Peyer's patch (tissue), 4 donors: ENCODE measurements at regions not wholly inside any gene's neighbourhood (a gene's known extent, or its start where the extent isn't known, plus 50 kb on each side); places are given as distances from the start of the nearest gene placed in this dataset.

Source experiments
- DNase-seq, 3 donors: peaks; one replicate each; pipeline ENCODE4 v3.0.0-alpha.2; 2017 to 2019
- H3K27ac ChIP-seq, 4 donors: fragments of 200-600 bp; sonication (generic); one replicate each; pipeline ENCODE4 v1.5.1; 2016 to 2019
- H3K27me3 ChIP-seq, 2 donors: fragments of 200-600 bp; sonication (generic); one replicate each; pipeline ENCODE4 v1.5.1; 2019
- H3K36me3 ChIP-seq, 3 donors: fragments of 200-600 bp; sonication (generic); one replicate each; pipeline ENCODE4 v1.5.1; 2016 to 2019
- H3K4me1 ChIP-seq, 4 donors: fragments of 200-600 bp; sonication (generic); one replicate each; pipeline ENCODE4 v1.5.1; 2016 to 2019
- H3K4me3 ChIP-seq, 4 donors: fragments of 200-600 bp; sonication (generic); 1 replicate in 3 of 4; 2 replicates in 1 of 4; pipeline ENCODE4 v1.5.1; 2016 to 2019; ENCODE audit warnings: mild to moderate bottlenecking in 1 of 4
- H3K9me3 ChIP-seq, 4 donors: fragments of 200-600 bp; sonication (generic); one replicate each; pipeline ENCODE4 v1.5.1; 2016 to 2019; ENCODE audit warnings: mild to moderate bottlenecking in 1 of 4
- CTCF ChIP-seq, 6 experiments: fragments of 450-650 bp in 4 of 6; fragments of 200-600 bp in 2 of 6; sonication (generic) in 1 of 6; IDR thresholded peaks; one replicate each; pipeline ENCODE4 v1.5.1; 2017 to 2019; ENCODE audit warnings: antibody characterized with exemption in 6 of 6, mild to moderate bottlenecking in 3 of 6, moderate library complexity in 1 of 6
- POLR2A ChIP-seq, 2 donors: fragments of 450-650 bp; IDR thresholded peaks; one replicate each; pipeline ENCODE4 v1.5.1; 2017; ENCODE audit warnings: antibody characterized with exemption in 2 of 2, mild to moderate bottlenecking in 2 of 2, moderate library complexity in 2 of 2

GRCh38 chr4:175066923-175067627 is 148.9 kb downstream of the ADAM29 start:
- Histone ChIP-seq H3K4me3 (no peak overlapping the region), H3K4me1 (no peaks in the 10 kb centered on the region), H3K9me3 (no peaks in the 10 kb centered on the region), H3K27ac (no peak overlapping the region), H3K36me3 (no peaks in the 10 kb centered on the region), H3K27me3 (no peaks in the 10 kb centered on the region)
- no peak for TF ChIP-seq POLR2A (IDR thresholded peaks at IDR 0.05)
- TF ChIP-seq CTCF (IDR thresholded peaks at IDR 0.05): no peak
- DNase-seq: no peak

- DNase-seq: no peak
- H3K27ac ChIP-seq: no peak overlapping the region
- H3K27me3 ChIP-seq: no peaks in the 10 kb centered on the region
- TF ChIP-seq CTCF (IDR thresholded peaks at IDR 0.05): no peak
- TF ChIP-seq POLR2A (IDR thresholded peaks at IDR 0.05): no peak
- H3K9me3 ChIP-seq: no peaks in the 10 kb centered on the region
- no peaks in the 10 kb centered on the region for H3K36me3 ChIP-seq
- no peaks in the 10 kb centered on the region for H3K4me1 ChIP-seq
- H3K4me3 ChIP-seq: no peak overlapping the region
Observed at GRCh38 chr4:175068266-175068665, 150.1 kb downstream of the ADAM29 start.

GRCh38 chr4:175070444-175070843 is 152.3 kb downstream of the ADAM29 start:
- TF ChIP-seq CTCF (IDR thresholded peaks at IDR 0.05) (no peak), POLR2A (IDR thresholded peaks at IDR 0.05) (no peak)
- DNase-seq: no peak
- no peak overlapping the region for H3K4me3 ChIP-seq
- no peaks in the 10 kb centered on the region for H3K27me3 ChIP-seq
- H3K27ac ChIP-seq: no peak overlapping the region
- H3K4me1 ChIP-seq: no peaks in the 10 kb centered on the region
- H3K9me3 ChIP-seq: no peaks in the 10 kb centered on the region
- no peaks in the 10 kb centered on the region for H3K36me3 ChIP-seq

- TF ChIP-seq POLR2A (IDR thresholded peaks at IDR 0.05) (no peak), CTCF (IDR thresholded peaks at IDR 0.05) (no peak)
- H3K4me3 ChIP-seq: no peak overlapping the region
- no peaks in the 10 kb centered on the region for H3K27me3 ChIP-seq
- no peaks in the 10 kb centered on the region for H3K9me3 ChIP-seq
- H3K27ac ChIP-seq: no peak overlapping the region
- DNase-seq: no peak
- H3K36me3 ChIP-seq: no peaks in the 10 kb centered on the region
- no peaks in the 10 kb centered on the region for H3K4me1 ChIP-seq
Observed at GRCh38 chr4:175071123-175071522, 153.0 kb downstream of the ADAM29 start.

GRCh38 chr4:175087145-175087544 is 169.0 kb downstream of the ADAM29 start:
- TF ChIP-seq CTCF (IDR thresholded peaks at IDR 0.05) (no peak), POLR2A (IDR thresholded peaks at IDR 0.05) (no peak)
- Histone ChIP-seq H3K4me1 (no peaks in the 10 kb centered on the region), H3K9me3 (peaks cover 0 to 4% (median 0%) of the 10 kb centered on the region in 4 donors), H3K36me3 (no peaks in the 10 kb centered on the region), H3K4me3 (no peak overlapping the region), H3K27me3 (no peaks in the 10 kb centered on the region), H3K27ac (no peak overlapping the region)
- no peak for DNase-seq

GRCh38 chr4:175090116-175090515 is 172.0 kb downstream of the ADAM29 start:
- no peaks in the 10 kb centered on the region for H3K36me3 ChIP-seq
- H3K4me3 ChIP-seq: no peak overlapping the region
- H3K27me3 ChIP-seq: no peaks in the 10 kb centered on the region
- no peaks in the 10 kb centered on the region for H3K4me1 ChIP-seq
- TF ChIP-seq POLR2A (IDR thresholded peaks at IDR 0.05): no peak
- TF ChIP-seq CTCF (IDR thresholded peaks at IDR 0.05): no peak
- no peak for DNase-seq
- H3K9me3 ChIP-seq: peaks cover 0 to 4% (median 0%) of the 10 kb centered on the region in 4 donors
- no peak overlapping the region for H3K27ac ChIP-seq
